GM12878 (cell line): ENCODE measurements at regions not wholly inside any gene's neighbourhood (a gene's known extent, or its start where the extent isn't known, plus 50 kb on each side); places are given as distances from the start of the nearest gene placed in this dataset.

Source experiments
- ATAC-seq: fragments of 200-7000 bp; cut with Tn5 transposase; 3 replicates; pipeline ENCODE4 v1.9.1; 2020; ENCODE audit warnings: mild to moderate bottlenecking, moderate library complexity
- BruUV-seq: library from RNA; stranded (reverse); fragments of 400-500 nt; replicated peaks from 2 replicates; lab custom pipeline; 2021; lab: Mats Ljungman, UMichigan
- CTCF ChIA-PET: fragments of 300-600 bp; sonication (Branson Sonifier 250); formaldehyde crosslinking; extraction: SDS; loops from one replicate; lab custom pipeline; 2021; ENCODE audit warnings: inconsistent platforms; lab: Yijun Ruan, JAX
- POLR2A ChIA-PET: fragments of 350-600 bp; formaldehyde crosslinking; extraction: SDS; loops from one replicate; lab custom pipeline; 2021; ENCODE audit warnings: inconsistent platforms; lab: Charles Lee
- RAD21 ChIA-PET: fragments of 300-600 bp; sonication (Branson Sonifier 250); formaldehyde crosslinking; loops from one replicate; lab custom pipeline; 2023; ENCODE audit warnings: antibody characterized with exemption; ENCODE audit not compliant: unreplicated experiment; lab: Charles Lee
- SMC1A ChIA-PET: fragments of 300-600 bp; sonication (Branson Sonifier 250); formaldehyde crosslinking; loops from one replicate; lab custom pipeline; 2023; ENCODE audit not compliant: unreplicated experiment, uncharacterized antibody; lab: Charles Lee
- DNase-seq: peaks from one replicate; pipeline ENCODE4 v3.0.0-alpha.2; 2011; ENCODE audit warnings: low read depth, low spot score
- FAIRE-seq: peaks from 3 replicates; lab custom pipeline; 2011; peaks lifted over from hg19 to GRCh38; lab: Jason Lieb, UNC
- H2AFZ ChIP-seq: 2 replicates; pipeline ENCODE4 v1.6.0; 2011; ENCODE audit warnings: low read depth, low read length, control low read depth; ENCODE audit not compliant: control insufficient read depth
- H3K27ac ChIP-seq: 2 replicates; pipeline ENCODE4 v1.5.1; 2011; ENCODE audit warnings: control low read depth; ENCODE audit not compliant: control insufficient read depth, insufficient read depth
- H3K27me3 ChIP-seq, 2 experiments: replicated peaks in 1 of 2; 2 replicates each; pipeline versions ENCODE4 v1.6.0 to v1.6.1; 2011; ENCODE audit warnings: low read length in 1 of 2; ENCODE audit not compliant: control insufficient read depth in 2 of 2, insufficient read depth in 2 of 2
- H3K36me3 ChIP-seq, 2 experiments: 2 replicates each; pipeline ENCODE4 v1.5.1; 2011; ENCODE audit warnings: low read length in 1 of 2; ENCODE audit not compliant: control insufficient read depth in 2 of 2, insufficient read depth in 2 of 2
- H3K4me1 ChIP-seq: 2 replicates; pipeline ENCODE4 v1.6.1; 2011; ENCODE audit warnings: mild to moderate bottlenecking, low read length, moderate library complexity, mixed read lengths; ENCODE audit not compliant: control insufficient read depth, insufficient read depth
- H3K4me2 ChIP-seq: 2 replicates; pipeline ENCODE4 v1.6.0; 2011; ENCODE audit warnings: control low read depth; ENCODE audit not compliant: control insufficient read depth, insufficient read depth
- H3K4me3 ChIP-seq: fragments of 200-600 bp; sonication (generic); 2 replicates; pipeline ENCODE4 v1.5.1; 2016
- H3K79me2 ChIP-seq: 2 replicates; pipeline ENCODE4 v1.6.0; 2011; ENCODE audit warnings: low read length; ENCODE audit not compliant: control insufficient read depth, insufficient read depth
- H3K9ac ChIP-seq: 2 replicates; pipeline ENCODE4 v1.8.0; 2011; ENCODE audit warnings: low read length, control low read depth, mixed read lengths; ENCODE audit not compliant: control insufficient read depth, insufficient read depth
- H3K9me3 ChIP-seq: replicated peaks from 3 replicates; pipeline ENCODE4 v1.5.1; 2011; ENCODE audit warnings: mild to moderate bottlenecking, low read length; ENCODE audit not compliant: control insufficient read depth, insufficient read depth
- H4K20me1 ChIP-seq: 2 replicates; pipeline ENCODE4 v1.6.0; 2011; ENCODE audit not compliant: control insufficient read depth, insufficient read depth
- BCLAF1 ChIP-seq: fragments of 450-650 bp; IDR thresholded peaks from 2 replicates; pipeline ENCODE4 v1.6.1; 2017; ENCODE audit warnings: antibody characterized with exemption, mild to moderate bottlenecking, moderate library complexity
- MLLT1 ChIP-seq: fragments of 450-650 bp; IDR thresholded peaks from 2 replicates; pipeline ENCODE4 v1.6.1; 2016; ENCODE audit warnings: mild to moderate bottlenecking
- MYC ChIP-seq: IDR thresholded peaks from 2 replicates; pipeline ENCODE4 v1.6.1; 2011; ENCODE audit warnings: mild to moderate bottlenecking, low read length, moderate library complexity, inconsistent platforms; ENCODE audit not compliant: insufficient read depth, insufficient replicate concordance, insufficient read length, severe bottlenecking
- RCOR1 ChIP-seq: conservative IDR thresholded peaks from 2 replicates; pipeline ENCODE4 v1.6.1; 2012; ENCODE audit warnings: low read depth, low read length, improper control_type of control experiment
- SRF ChIP-seq, 2 experiments: IDR thresholded peaks; 2 replicates each; pipeline ENCODE4 v1.6.1; 2011; ENCODE audit warnings: low read depth in 2 of 2, low read length in 2 of 2, mild to moderate bottlenecking in 1 of 2, moderate library complexity in 1 of 2
- ZNF274 ChIP-seq: IDR thresholded peaks from one replicate; pipeline ENCODE4 v1.8.0; 2011; ENCODE audit not compliant: insufficient read length, insufficient read depth
- ZSCAN29 ChIP-seq: fragments of 450-650 bp; IDR thresholded peaks from 2 replicates; pipeline ENCODE4 v1.6.1; 2017; ENCODE audit warnings: mild to moderate bottlenecking, moderate library complexity
- WGBS: methylation state at CpG from one replicate; pipeline ENCODE4 v1.1.6; 2016; ENCODE audit warnings: low lambda C conversion rate; ENCODE audit not compliant: insufficient replicate concordance, insufficient coverage; ENCODE audit errors: missing lambda C conversion rate; 5-methylcytosine and 5-hydroxymethylcytosine counted together
- in situ Hi-C: fragments of 300-500 bp; cut with MboI; formaldehyde crosslinking; loops from 9 replicates; pipeline ENCODE4 v1.14.3; 2018; ENCODE audit warnings: mixed read lengths
- intact Hi-C: fragments of 100-400 bp; cut with micrococcal nuclease; formaldehyde crosslinking; loops from one replicate; pipeline ENCODE4 v1.14.2; 2022; ENCODE audit not compliant: unreplicated experiment

- no peak for TF ChIP-seq RCOR1
- TF ChIP-seq, all 136 proteins: peak for 0
These were observed 256.5 kb upstream of the CBLB start (continued) for GRCh38 chr3:106125321-106125720.

GRCh38 chr3:106126067-106126845 lies 257.4 kb upstream of the CBLB start:
- Histone ChIP-seq H3K4me2 (no peak overlapping the region), H3K9ac (no peak overlapping the region), H4K20me1 (no peaks in the 10 kb centered on the region), H3K79me2 (no peaks in the 10 kb centered on the region), H3K4me3 (no peak overlapping the region), H2AFZ (no peak overlapping the region), H3K36me3 (no peaks in the 10 kb centered on the region), H3K27ac (no peak overlapping the region), H3K4me1 (no peaks in the 10 kb centered on the region), H3K27me3 (no peaks in the 10 kb centered on the region), H3K9me3 (no peaks in the 10 kb centered on the region)
- TF ChIP-seq SRF (IDR thresholded peaks at IDR 0.05; ENCODE audit: low read depth in 2 of 2, low read length in 2 of 2), result no peak
- no peak for ATAC-seq
- no peak for FAIRE-seq
- RAD21 ChIA-PET, result no interaction called here
- POLR2A ChIA-PET, result no interaction called here
- SMC1A ChIA-PET, result interaction anchor here (1.4 kb wide), 1 partner anchor 13 kb away, joined by 3 read pairs; no protein-coding TSS in a partner anchor
- CTCF ChIA-PET, result interaction anchor here (0.7 kb wide), 1 partner anchor 351 kb away, joined by 3 read pairs; no protein-coding TSS in a partner anchor
- DNase-seq, result no peak
- WGBS, result 85% methylated on average over 4 of the region's 4 CpGs
- intact Hi-C loops (no loop called here), in situ Hi-C loops (no loop called here)
- no TSS peak for BruUV-seq

GRCh38 chr3:106126846-106127235 lies 258.0 kb upstream of the CBLB start:
- no TSS peak for BruUV-seq
- H3K4me1 ChIP-seq, result no peaks in the 10 kb centered on the region
- in situ Hi-C loops (no loop called here), intact Hi-C loops (no loop called here)
- H3K27ac ChIP-seq, result no peak overlapping the region
- H3K79me2 ChIP-seq, result no peaks in the 10 kb centered on the region
- WGBS, result 96% methylated on average over 4 of the region's 4 CpGs
- FAIRE-seq (no peak), ATAC-seq (no peak), DNase-seq (no peak)
- no peak overlapping the region for H3K4me3 ChIP-seq
- RAD21 ChIA-PET, result no interaction called here
- no peak overlapping the region for H3K9ac ChIP-seq
- no peak overlapping the region for H2AFZ ChIP-seq
- H3K4me2 ChIP-seq, result no peak overlapping the region
- no peaks in the 10 kb centered on the region for H3K36me3 ChIP-seq
- H4K20me1 ChIP-seq, result no peaks in the 10 kb centered on the region
- POLR2A ChIA-PET, result no interaction called here
- no peaks in the 10 kb centered on the region for H3K9me3 ChIP-seq
- CTCF ChIA-PET, result interaction anchor here (0.7 kb wide), 1 partner anchor 351 kb away, joined by 3 read pairs; no protein-coding TSS in a partner anchor
- H3K27me3 ChIP-seq, result no peaks in the 10 kb centered on the region
- SMC1A ChIA-PET, result no interaction called here
- TF ChIP-seq ZSCAN29 (no peak), MYC (no peak), BCLAF1 (no peak), ZNF274 (no peak), MLLT1 (no peak)
